SIG-M5 treated with dmso at 0.1 percent for 504 hours (cell line): ENCODE measurements at regions not wholly inside any gene's neighbourhood (a gene's known extent, or its start where the extent isn't known, plus 50 kb on each side); places are given as distances from the start of the nearest gene placed in this dataset.
"Not testable (repeated sequence)": the region's sequence is repeated elsewhere in the genome, so short reads cannot be mapped to it uniquely, and the experiment has no call there.

ENCODE experiments used
- DNase-seq: peaks from one replicate; lab custom pipeline; 2025; ENCODE audit not compliant: unreplicated experiment; lab: John Stamatoyannopoulos, UW

- DNase-seq, result no peak
Observed at GRCh38 chr1:58966917-58967740, 183.3 kb upstream of the JUN start.

- no peak for DNase-seq
Observed at GRCh38 chr1:58968360-58968952, 184.6 kb upstream of the JUN start.

GRCh38 chr1:58969176-58969575 lies 185.3 kb upstream of the JUN start:
- DNase-seq, result not testable (repeated sequence)

DNA sequence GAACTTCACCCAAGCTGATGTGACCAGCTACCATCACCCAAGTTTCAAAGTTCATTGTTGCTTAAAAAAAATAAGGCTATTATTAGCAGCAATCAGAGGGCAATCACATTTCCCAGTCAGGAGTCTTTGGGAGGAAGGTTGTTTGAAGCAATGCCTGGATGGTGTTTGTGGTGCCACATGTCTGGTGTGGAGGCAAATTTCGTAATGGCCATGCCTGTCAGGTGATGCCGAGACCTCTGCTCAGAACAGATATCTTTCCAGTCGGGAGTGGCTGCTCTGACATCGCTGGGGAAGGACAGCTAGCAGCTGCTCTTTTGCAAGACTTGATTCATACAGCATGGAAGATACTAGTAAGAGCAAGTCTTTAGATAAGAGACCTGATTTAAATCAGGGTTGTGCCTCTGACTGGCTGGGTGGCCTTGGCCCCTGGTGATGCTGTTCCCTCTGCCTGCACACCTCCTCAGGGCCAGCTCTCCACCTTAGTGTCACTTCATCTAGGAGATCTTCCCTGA lies 187.8 kb upstream of the JUN start:
- DNase-seq, result no peak

DNA sequence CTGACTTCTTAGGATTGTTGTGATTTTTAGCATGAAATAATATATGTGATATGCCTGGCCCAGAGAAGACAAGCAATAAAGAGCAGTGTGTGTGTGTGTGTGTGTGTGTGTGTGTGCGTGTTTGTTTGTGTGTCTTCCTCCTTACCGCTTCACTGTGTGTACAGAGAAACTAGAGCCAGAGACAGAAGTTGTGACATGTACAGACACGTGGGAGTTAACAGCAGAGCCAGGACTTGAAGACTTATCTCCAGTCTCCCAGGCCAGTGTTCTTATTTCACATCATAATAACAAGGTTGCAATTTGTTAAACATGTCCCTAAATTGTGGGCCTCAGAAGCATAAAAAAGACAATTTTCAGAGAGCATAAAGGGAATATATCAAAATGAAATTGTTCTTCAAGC lies 192.0 kb upstream of the JUN start:
- no peak for DNase-seq

GRCh38 chr1:58976294-58976693 lies 192.4 kb upstream of the JUN start:
- no peak for DNase-seq

DNA sequence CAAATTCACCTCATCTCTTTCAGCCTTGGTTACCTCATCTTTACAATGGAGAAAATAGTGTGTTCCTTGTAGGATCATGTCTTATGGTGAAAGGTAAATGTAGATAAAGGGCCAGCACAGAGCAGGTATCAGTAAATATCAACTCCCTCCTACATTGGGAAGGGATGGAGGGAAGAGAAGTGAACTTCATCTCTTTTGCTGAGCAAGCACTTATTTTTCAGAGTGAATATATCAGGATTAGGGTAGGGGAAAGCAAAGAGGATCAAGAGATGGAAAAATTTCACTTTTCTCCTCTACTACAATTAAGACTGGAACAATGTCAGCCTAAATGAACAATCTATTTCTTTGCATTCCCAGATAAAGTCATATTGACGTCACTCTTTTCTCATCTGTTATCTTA lies 193.8 kb upstream of the JUN start:
- DNase-seq, result no peak

DNA sequence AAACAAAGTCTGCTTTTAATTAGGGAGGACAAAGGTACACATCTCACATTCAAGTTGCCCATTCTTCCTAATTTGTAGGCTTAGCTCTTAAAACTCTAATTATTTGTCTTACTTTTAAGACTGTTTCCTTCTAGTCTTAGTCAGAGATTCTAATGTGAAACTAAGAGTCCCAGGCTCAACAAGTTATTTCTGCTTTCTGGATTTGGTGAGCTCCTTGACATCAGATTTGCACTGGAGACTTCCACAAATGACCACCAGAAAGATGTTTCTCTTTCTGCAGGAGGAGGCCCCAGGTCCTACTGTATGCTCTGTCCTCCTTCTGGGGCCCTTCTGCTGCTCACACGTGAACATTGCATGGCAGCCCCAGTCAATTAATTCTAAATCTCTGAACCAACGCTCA lies 194.2 kb upstream of the JUN start:
- DNase-seq, result no peak

DNA sequence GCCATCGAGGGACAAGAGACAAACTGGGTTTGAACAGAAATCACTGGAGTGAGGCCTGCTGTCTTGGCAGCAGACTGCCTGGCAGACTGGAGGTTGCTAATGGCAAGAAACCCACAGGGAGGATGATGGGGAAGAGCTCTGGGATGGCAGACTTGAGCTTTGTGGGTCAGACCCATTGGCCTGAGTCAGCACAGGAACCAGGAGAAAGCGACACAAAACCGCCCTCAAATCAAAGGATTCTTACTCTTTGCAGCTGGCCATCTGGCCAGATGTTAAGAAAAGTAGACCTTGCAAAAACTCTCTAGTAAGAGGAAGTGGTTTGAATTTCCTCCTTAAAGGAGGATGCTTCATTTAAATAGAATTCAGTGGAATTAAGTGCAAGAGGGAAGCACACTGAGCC lies 195.2 kb upstream of the JUN start:
- DNase-seq, result peak; percentile 33

DNA sequence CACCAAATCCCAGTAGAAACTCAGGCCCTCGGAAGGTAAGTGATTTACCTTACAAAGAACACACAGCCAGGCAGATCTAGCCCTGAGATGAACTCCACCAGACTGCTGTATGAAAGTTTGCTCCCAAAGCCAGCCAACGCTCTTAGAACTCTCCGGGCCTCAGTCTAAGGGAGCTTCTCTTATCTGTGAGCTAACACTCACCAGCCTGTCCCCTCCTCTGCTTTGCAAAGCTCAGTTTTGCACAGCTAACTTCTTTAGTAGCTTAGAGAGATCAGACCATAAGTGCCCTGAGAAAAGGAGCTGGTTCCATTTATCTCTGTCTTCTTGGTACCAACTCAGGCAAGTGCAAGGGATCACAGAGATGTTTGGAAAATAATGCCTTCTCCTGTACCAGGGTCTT lies 195.8 kb upstream of the JUN start:
- no peak for DNase-seq

GRCh38 chr1:58981392-58981791 lies 197.5 kb upstream of the JUN start:
- no peak for DNase-seq

GRCh38 chr1:58982259-58982998 lies 198.6 kb upstream of the JUN start:
- no peak for DNase-seq

GRCh38 chr1:58983162-58983561 lies 199.3 kb upstream of the JUN start:
- DNase-seq, result no peak

GRCh38 chr1:58983633-58984245 lies 199.9 kb upstream of the JUN start:
- no peak for DNase-seq

DNA sequence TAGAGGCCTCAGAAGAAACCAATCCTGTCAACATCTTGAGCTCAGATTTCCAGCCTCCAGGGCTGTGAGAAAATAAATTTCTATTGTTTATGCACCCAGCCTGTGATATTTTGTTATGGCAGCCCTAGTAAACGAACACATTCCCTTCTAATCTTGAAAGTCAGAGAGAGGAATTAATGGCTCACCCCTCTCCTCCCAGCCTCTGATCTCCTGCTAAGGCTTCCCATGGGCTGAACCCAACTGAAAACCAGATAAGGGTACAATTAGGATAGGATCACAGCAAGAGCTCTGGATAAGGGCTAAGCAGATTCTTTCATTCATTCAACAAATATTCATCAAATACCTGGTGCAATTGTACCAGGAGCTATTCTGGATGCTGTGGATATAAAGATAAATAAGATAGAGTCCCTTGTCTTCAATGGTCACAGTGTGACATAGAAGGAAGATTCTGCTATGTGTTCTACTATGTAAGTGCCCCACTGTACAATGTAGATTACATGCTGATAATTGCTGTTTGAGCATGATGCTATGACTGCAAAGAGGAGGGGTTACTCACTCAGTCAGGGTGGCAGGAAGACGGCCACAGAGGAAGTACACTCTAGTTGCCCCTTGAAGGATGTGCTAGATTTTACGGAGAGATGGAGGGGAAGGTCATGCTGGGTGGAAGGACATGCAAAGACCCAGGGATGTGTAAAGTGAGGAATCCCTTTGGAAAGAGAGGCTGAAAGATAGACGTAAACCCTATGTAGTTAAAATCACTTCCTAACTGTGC lies 203.3 kb upstream of the JUN start:
- DNase-seq, result no peak

- DNase-seq, result no peak
Observed at GRCh38 chr1:58988752-58989151, 204.9 kb upstream of the JUN start.

DNA sequence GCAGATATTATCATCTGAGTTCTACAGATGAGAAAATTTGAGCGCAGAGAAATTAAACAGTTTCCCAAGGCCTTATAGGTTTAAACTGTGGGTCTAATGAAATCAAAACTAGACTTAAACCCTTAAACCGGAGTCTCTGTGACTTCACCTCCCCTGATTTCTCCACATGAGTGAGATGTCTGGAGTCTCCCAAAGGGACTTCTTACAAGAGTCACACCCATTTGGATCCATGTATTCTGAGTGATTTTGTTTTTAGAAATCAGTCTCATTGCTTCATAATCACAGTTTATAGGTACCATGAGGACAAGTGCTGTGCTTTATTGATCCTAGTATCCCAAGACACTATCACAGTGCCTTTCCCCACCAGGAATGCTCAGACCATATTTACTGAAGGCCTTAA lies 206.0 kb upstream of the JUN start:
- DNase-seq, result no peak

GRCh38 chr1:58991305-58991704 lies 207.5 kb upstream of the JUN start:
- DNase-seq, result no peak

- no peak for DNase-seq
Observed at GRCh38 chr1:58992643-58993042, 208.8 kb upstream of the JUN start.

DNA sequence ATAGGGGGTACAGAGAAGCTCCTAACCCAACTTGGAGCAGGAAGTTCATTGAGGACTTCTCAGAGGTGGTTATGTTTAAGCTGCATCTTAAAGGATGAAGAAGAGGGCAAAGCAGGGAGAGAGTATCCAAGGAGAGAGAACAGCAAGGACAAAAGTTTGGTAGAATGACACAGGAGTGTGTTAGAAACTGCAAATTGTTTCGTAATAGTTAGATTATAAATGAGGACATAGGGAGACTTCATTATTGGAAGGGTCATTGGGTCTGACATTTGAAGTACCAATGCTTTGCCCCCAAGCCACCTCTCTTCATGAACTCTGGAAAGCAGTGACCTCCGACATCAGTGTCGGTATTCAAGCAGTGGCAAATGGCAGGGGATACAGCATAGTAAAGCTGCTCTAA lies 209.6 kb upstream of the JUN start:
- no peak for DNase-seq

DNA sequence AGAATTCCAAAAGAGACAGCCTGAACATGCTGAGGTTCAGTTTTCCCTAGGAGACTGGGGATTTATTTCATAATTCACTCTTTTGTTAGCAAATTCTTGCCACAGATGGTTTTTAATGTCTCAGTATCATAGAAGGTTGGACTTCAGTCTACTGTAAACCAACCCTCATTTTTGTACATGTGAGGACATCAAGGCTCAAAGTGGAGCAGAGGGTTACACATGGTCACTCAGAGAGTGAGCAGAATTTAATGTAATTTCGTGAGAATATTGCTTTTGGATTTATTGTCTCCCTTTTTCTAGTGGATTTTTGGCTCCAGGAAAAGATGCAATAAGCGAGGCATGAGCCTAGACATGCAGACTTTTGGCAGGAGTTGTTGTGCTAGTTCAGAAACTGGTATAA lies 210.8 kb upstream of the JUN start:
- no peak for DNase-seq
